ENCODE measurements at regions not wholly inside any gene's neighbourhood (a gene's known extent, or its start where the extent isn't known, plus 50 kb on each side); places are given as distances from the start of the nearest gene placed in this dataset.

- ATAC-seq = no peak
- no peak for TF ChIP-seq TCF4 (CRISPR knock-in tag; IDR thresholded peaks at IDR 0.05; ENCODE audit: borderline replicate concordance)
- no peak for TF ChIP-seq TOX (CRISPR knock-in tag; IDR thresholded peaks at IDR 0.05; ENCODE audit: borderline replicate concordance)
- TF ChIP-seq GLIS3 (CRISPR knock-in tag; IDR thresholded peaks at IDR 0.05) = no peak
- TF ChIP-seq, protein P1, sequence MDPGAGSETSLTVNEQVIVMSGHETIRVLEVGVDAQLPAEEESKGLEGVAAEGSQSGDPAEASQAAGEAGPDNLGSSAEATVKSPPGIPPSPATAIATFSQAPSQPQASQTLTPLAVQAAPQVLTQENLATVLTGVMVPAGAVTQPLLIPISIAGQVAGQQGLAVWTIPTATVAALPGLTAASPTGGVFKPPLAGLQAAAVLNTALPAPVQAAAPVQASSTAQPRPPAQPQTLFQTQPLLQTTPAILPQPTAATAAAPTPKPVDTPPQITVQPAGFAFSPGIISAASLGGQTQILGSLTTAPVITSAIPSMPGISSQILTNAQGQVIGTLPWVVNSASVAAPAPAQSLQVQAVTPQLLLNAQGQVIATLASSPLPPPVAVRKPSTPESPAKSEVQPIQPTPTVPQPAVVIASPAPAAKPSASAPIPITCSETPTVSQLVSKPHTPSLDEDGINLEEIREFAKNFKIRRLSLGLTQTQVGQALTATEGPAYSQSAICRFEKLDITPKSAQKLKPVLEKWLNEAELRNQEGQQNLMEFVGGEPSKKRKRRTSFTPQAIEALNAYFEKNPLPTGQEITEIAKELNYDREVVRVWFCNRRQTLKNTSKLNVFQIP (CRISPR knock-in tag; IDR thresholded peaks at IDR 0.05; ENCODE audit: borderline replicate concordance, low read depth) = no peak
- no peak for TF ChIP-seq ZC3H10 (CRISPR knock-in tag; IDR thresholded peaks at IDR 0.05)
- no peak for TF ChIP-seq PATZ1 (CRISPR knock-in tag; IDR thresholded peaks at IDR 0.05; ENCODE audit: borderline replicate concordance)
- no peak for TF ChIP-seq BACH2 (CRISPR knock-in tag; IDR thresholded peaks at IDR 0.05; ENCODE audit: borderline replicate concordance)
- no peak for TF ChIP-seq OSR1 (CRISPR knock-in tag; IDR thresholded peaks at IDR 0.05)
- TF ChIP-seq ESRRG (CRISPR knock-in tag; IDR thresholded peaks at IDR 0.05) = no peak
- no peak for TF ChIP-seq CSDC2 (CRISPR knock-in tag; IDR thresholded peaks at IDR 0.05)
- TF ChIP-seq CSRNP3 (CRISPR knock-in tag; IDR thresholded peaks at IDR 0.05) = no peak
- no peak for TF ChIP-seq ZFP3 (CRISPR knock-in tag; IDR thresholded peaks at IDR 0.05)
- TF ChIP-seq ZNF70 (CRISPR knock-in tag; IDR thresholded peaks at IDR 0.05) = no peak
- no peak for TF ChIP-seq TSHZ2 (CRISPR knock-in tag; IDR thresholded peaks at IDR 0.05)
- TF ChIP-seq ISL1 (CRISPR knock-in tag; IDR thresholded peaks at IDR 0.05) = no peak
- TF ChIP-seq ZNF565 (CRISPR knock-in tag; conservative IDR thresholded peaks at IDR 0.05; ENCODE audit: low read depth) = no peak
- no peak for TF ChIP-seq SNAI2 (CRISPR knock-in tag; IDR thresholded peaks at IDR 0.05)
Observed at GRCh38 chr4:149218672-149219071, 597.0 kb downstream of the IQCM start.

- ATAC-seq = no peak
- TF ChIP-seq CSRNP3 (CRISPR knock-in tag; IDR thresholded peaks at IDR 0.05) = no peak
- no peak for TF ChIP-seq ZFP30 (CRISPR knock-in tag; IDR thresholded peaks at IDR 0.05)
- TF ChIP-seq TSHZ2 (CRISPR knock-in tag; IDR thresholded peaks at IDR 0.05) = no peak
- TF ChIP-seq PPARA (CRISPR knock-in tag; IDR thresholded peaks at IDR 0.05; ENCODE audit: borderline replicate concordance) = no peak
- no peak for TF ChIP-seq ESRRG (CRISPR knock-in tag; IDR thresholded peaks at IDR 0.05)
- TF ChIP-seq CSDC2 (CRISPR knock-in tag; IDR thresholded peaks at IDR 0.05) = no peak
- TF ChIP-seq TOX (CRISPR knock-in tag; IDR thresholded peaks at IDR 0.05; ENCODE audit: borderline replicate concordance) = no peak
- no peak for TF ChIP-seq ISL1 (CRISPR knock-in tag; IDR thresholded peaks at IDR 0.05)
- TF ChIP-seq, protein P1 (CRISPR knock-in tag; IDR thresholded peaks at IDR 0.05; ENCODE audit: borderline replicate concordance, low read depth) = no peak
- TF ChIP-seq RARB (CRISPR knock-in tag; IDR thresholded peaks at IDR 0.05) = no peak
- no peak for TF ChIP-seq CREB5 (CRISPR knock-in tag; IDR thresholded peaks at IDR 0.05; ENCODE audit: low read depth)
- no peak for TF ChIP-seq BACH2 (CRISPR knock-in tag; IDR thresholded peaks at IDR 0.05; ENCODE audit: borderline replicate concordance)
- TF ChIP-seq TCF4 (CRISPR knock-in tag; IDR thresholded peaks at IDR 0.05; ENCODE audit: borderline replicate concordance) = no peak
- TF ChIP-seq SNAI2 (CRISPR knock-in tag; IDR thresholded peaks at IDR 0.05) = no peak
Observed at GRCh38 chr4:149214301-149214700, 601.3 kb downstream of the IQCM start.
